GM23338 (cell line): ENCODE measurements at regions not wholly inside any gene's neighbourhood (a gene's known extent, or its start where the extent isn't known, plus 50 kb on each side); places are given as distances from the start of the nearest gene placed in this dataset.

Experiments
- ATAC-seq: fragments of 200-7000 bp; cut with Tn5 transposase; 3 replicates; pipeline ENCODE4 v1.9.1; 2020
- DNase-seq: peaks from one replicate; pipeline ENCODE4 v3.0.0-alpha.2; 2015; ENCODE audit warnings: low spot score
- H2AFZ ChIP-seq: fragments of 200-600 bp; sonication (generic); 2 replicates; pipeline ENCODE4 v1.8.0; 2016; ENCODE audit warnings: antibody characterized with exemption, mild to moderate bottlenecking, moderate library complexity
- H3F3A ChIP-seq: fragments of 200-600 bp; sonication (generic); replicated peaks from 2 replicates; pipeline ENCODE4 v1.8.0; 2017; ENCODE audit warnings: antibody characterized with exemption, mixed run types, low read depth
- H3K27ac ChIP-seq: fragments of 200-600 bp; sonication (generic); 2 replicates; pipeline ENCODE4 v1.6.1; 2016; ENCODE audit warnings: low read depth
- H3K27me3 ChIP-seq: fragments of 200-600 bp; sonication (generic); 2 replicates; pipeline ENCODE4 v1.8.0; 2016; ENCODE audit warnings: mild to moderate bottlenecking, mixed run types, moderate library complexity; ENCODE audit not compliant: insufficient read depth
- H3K36me3 ChIP-seq: fragments of 200-600 bp; sonication (generic); 2 replicates; pipeline ENCODE4 v1.8.0; 2016; ENCODE audit warnings: mild to moderate bottlenecking; ENCODE audit not compliant: insufficient read depth
- H3K4me1 ChIP-seq: fragments of 200-600 bp; sonication (generic); 2 replicates; pipeline ENCODE4 v1.8.0; 2016; ENCODE audit warnings: mild to moderate bottlenecking, moderate library complexity; ENCODE audit not compliant: insufficient read depth
- H3K4me2 ChIP-seq: fragments of 200-600 bp; sonication (generic); 2 replicates; pipeline ENCODE4 v1.7.1; 2017; ENCODE audit warnings: mixed run types
- H3K4me3 ChIP-seq: fragments of 200-600 bp; sonication (generic); 2 replicates; pipeline ENCODE4 v1.6.1; 2016; ENCODE audit warnings: mixed run types
- H3K79me2 ChIP-seq: fragments of 200-600 bp; sonication (generic); replicated peaks from 2 replicates; pipeline ENCODE4 v1.8.0; 2017; ENCODE audit warnings: mild to moderate bottlenecking; ENCODE audit not compliant: insufficient read depth
- H3K9me2 ChIP-seq: fragments of 200-600 bp; sonication (generic); 2 replicates; pipeline ENCODE4 v1.8.0; 2017; ENCODE audit not compliant: insufficient read depth
- H4K20me1 ChIP-seq: fragments of 200-600 bp; sonication (generic); replicated peaks from 2 replicates; pipeline ENCODE4 v1.8.0; 2017; ENCODE audit warnings: mild to moderate bottlenecking; ENCODE audit not compliant: insufficient read depth
- H3K27ac Mint-ChIP-seq: 2 replicates; pipeline ENCODE4 v1.8.0; 2020; ENCODE audit warnings: inconsistent platforms, mild to moderate bottlenecking, moderate library complexity, mixed read lengths
- H3K27me3 Mint-ChIP-seq: 3 replicates; pipeline ENCODE4 v1.8.0; 2022; ENCODE audit warnings: low read depth, mild to moderate bottlenecking, moderate library complexity, mixed read lengths, inconsistent platforms; ENCODE audit not compliant: insufficient read depth, poor library complexity
- H3K36me3 Mint-ChIP-seq: 3 replicates; pipeline ENCODE4 v1.8.0; 2021; ENCODE audit warnings: low read depth, mild to moderate bottlenecking, inconsistent platforms, moderate library complexity, mixed read lengths
- H3K4me1 Mint-ChIP-seq: 3 replicates; pipeline ENCODE4 v1.8.0; 2020; ENCODE audit warnings: mild to moderate bottlenecking, inconsistent platforms, mixed read lengths
- H3K4me3 Mint-ChIP-seq: 3 replicates; pipeline ENCODE4 v1.8.0; 2021; ENCODE audit warnings: moderate library complexity, mild to moderate bottlenecking, inconsistent platforms, mixed read lengths
- H3K9me3 Mint-ChIP-seq: 3 replicates; pipeline ENCODE4 v1.8.0; 2020; ENCODE audit warnings: moderate library complexity, mild to moderate bottlenecking, inconsistent platforms, mixed read lengths
- EZH2phosphoT487 ChIP-seq: fragments of 200-600 bp; sonication (generic); IDR thresholded peaks from one replicate; pipeline ENCODE4 v1.8.1; 2018; ENCODE audit warnings: antibody characterized with exemption; ENCODE audit not compliant: unreplicated experiment
- ZNF331 ChIP-seq: fragments of 250-450 bp; sonication (Bioruptor Pico); IDR thresholded peaks from 2 replicates; pipeline ENCODE4 v1.5.0; 2020; ENCODE audit warnings: low read depth, mild to moderate bottlenecking, moderate library complexity
- TF ChIP-seq, protein P1 (sequence below), 2 experiments: fragments of 200-600 bp in 1 of 2; sonication (generic) in 1 of 2; conservative IDR thresholded peaks; 2 replicates each; pipeline versions ENCODE4 v1.5.1 to v1.6.1; 2016 to 2017; ENCODE audit warnings: antibody characterized with exemption in 2 of 2, low read depth in 2 of 2, mild to moderate bottlenecking in 2 of 2, moderate library complexity in 1 of 2
- TF ChIP-seq, protein P2 (sequence below): fragments of 250-450 bp; sonication (Bioruptor Pico); IDR thresholded peaks from 2 replicates; pipeline ENCODE4 v1.5.0; 2020; ENCODE audit warnings: mild to moderate bottlenecking, moderate library complexity

DNA sequence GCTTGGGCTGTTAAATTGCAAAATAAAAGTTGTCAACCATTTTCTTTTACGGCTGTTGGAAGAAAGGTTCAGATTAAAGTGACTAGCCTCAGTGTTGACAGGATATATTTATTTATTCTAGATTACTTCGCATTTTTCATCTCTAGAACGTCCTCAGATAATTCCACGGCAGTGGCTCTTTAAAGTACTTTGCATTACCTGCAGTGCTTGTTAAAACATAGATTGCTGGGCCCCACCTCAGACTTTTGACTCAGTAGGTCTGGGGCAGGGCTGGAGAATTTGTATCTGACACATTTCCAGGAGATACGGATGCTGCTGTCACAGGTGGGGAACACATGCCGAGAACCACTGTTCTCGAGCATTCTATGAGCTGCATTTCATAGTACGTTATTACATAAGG lies 292.7 kb downstream of the EDEM1 start:
- H4K20me1 ChIP-seq = no peaks in the 10 kb centered on the region

More for the DNA sequence above, 292.7 kb downstream of the EDEM1 start:
- no peak overlapping the region for H3K4me3 ChIP-seq
- H3K4me1 ChIP-seq = no peaks in the 10 kb centered on the region
- H3K36me3 ChIP-seq = 0 out of 2 replicates have a peak, but pooled peaks cover 5% of the 10 kb centered on the region
- H2AFZ ChIP-seq = no peak overlapping the region
- peaks cover 77% of the 10 kb centered on the region for H3K9me3 Mint-ChIP-seq
- no peak overlapping the region for H3K27ac Mint-ChIP-seq
- no peak overlapping the region for H3K4me3 Mint-ChIP-seq
- H3F3A ChIP-seq = no peaks in the 10 kb centered on the region
- no peaks in the 10 kb centered on the region for H3K4me1 Mint-ChIP-seq
- H3K9me2 ChIP-seq = no peaks in the 10 kb centered on the region
- no peaks in the 10 kb centered on the region for H3K27me3 ChIP-seq
- no peaks in the 10 kb centered on the region for H3K79me2 ChIP-seq
- H3K4me2 ChIP-seq = no peak overlapping the region
- ATAC-seq (no peak), DNase-seq (no peak)
- H3K27ac ChIP-seq = no peak overlapping the region
- peaks cover 4% of the 10 kb centered on the region; the same call in 1 of the 3 replicates for H3K36me3 Mint-ChIP-seq
- TF ChIP-seq, protein P1, sequence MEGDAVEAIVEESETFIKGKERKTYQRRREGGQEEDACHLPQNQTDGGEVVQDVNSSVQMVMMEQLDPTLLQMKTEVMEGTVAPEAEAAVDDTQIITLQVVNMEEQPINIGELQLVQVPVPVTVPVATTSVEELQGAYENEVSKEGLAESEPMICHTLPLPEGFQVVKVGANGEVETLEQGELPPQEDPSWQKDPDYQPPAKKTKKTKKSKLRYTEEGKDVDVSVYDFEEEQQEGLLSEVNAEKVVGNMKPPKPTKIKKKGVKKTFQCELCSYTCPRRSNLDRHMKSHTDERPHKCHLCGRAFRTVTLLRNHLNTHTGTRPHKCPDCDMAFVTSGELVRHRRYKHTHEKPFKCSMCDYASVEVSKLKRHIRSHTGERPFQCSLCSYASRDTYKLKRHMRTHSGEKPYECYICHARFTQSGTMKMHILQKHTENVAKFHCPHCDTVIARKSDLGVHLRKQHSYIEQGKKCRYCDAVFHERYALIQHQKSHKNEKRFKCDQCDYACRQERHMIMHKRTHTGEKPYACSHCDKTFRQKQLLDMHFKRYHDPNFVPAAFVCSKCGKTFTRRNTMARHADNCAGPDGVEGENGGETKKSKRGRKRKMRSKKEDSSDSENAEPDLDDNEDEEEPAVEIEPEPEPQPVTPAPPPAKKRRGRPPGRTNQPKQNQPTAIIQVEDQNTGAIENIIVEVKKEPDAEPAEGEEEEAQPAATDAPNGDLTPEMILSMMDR (conservative IDR thresholded peaks at IDR 0.05; ENCODE audit: low read depth in 2 of 2) = no peak
- TF ChIP-seq EZH2phosphoT487 (no peak), ZNF331 (CRISPR knock-in tag) (no peak)
- TF ChIP-seq, protein P2, sequence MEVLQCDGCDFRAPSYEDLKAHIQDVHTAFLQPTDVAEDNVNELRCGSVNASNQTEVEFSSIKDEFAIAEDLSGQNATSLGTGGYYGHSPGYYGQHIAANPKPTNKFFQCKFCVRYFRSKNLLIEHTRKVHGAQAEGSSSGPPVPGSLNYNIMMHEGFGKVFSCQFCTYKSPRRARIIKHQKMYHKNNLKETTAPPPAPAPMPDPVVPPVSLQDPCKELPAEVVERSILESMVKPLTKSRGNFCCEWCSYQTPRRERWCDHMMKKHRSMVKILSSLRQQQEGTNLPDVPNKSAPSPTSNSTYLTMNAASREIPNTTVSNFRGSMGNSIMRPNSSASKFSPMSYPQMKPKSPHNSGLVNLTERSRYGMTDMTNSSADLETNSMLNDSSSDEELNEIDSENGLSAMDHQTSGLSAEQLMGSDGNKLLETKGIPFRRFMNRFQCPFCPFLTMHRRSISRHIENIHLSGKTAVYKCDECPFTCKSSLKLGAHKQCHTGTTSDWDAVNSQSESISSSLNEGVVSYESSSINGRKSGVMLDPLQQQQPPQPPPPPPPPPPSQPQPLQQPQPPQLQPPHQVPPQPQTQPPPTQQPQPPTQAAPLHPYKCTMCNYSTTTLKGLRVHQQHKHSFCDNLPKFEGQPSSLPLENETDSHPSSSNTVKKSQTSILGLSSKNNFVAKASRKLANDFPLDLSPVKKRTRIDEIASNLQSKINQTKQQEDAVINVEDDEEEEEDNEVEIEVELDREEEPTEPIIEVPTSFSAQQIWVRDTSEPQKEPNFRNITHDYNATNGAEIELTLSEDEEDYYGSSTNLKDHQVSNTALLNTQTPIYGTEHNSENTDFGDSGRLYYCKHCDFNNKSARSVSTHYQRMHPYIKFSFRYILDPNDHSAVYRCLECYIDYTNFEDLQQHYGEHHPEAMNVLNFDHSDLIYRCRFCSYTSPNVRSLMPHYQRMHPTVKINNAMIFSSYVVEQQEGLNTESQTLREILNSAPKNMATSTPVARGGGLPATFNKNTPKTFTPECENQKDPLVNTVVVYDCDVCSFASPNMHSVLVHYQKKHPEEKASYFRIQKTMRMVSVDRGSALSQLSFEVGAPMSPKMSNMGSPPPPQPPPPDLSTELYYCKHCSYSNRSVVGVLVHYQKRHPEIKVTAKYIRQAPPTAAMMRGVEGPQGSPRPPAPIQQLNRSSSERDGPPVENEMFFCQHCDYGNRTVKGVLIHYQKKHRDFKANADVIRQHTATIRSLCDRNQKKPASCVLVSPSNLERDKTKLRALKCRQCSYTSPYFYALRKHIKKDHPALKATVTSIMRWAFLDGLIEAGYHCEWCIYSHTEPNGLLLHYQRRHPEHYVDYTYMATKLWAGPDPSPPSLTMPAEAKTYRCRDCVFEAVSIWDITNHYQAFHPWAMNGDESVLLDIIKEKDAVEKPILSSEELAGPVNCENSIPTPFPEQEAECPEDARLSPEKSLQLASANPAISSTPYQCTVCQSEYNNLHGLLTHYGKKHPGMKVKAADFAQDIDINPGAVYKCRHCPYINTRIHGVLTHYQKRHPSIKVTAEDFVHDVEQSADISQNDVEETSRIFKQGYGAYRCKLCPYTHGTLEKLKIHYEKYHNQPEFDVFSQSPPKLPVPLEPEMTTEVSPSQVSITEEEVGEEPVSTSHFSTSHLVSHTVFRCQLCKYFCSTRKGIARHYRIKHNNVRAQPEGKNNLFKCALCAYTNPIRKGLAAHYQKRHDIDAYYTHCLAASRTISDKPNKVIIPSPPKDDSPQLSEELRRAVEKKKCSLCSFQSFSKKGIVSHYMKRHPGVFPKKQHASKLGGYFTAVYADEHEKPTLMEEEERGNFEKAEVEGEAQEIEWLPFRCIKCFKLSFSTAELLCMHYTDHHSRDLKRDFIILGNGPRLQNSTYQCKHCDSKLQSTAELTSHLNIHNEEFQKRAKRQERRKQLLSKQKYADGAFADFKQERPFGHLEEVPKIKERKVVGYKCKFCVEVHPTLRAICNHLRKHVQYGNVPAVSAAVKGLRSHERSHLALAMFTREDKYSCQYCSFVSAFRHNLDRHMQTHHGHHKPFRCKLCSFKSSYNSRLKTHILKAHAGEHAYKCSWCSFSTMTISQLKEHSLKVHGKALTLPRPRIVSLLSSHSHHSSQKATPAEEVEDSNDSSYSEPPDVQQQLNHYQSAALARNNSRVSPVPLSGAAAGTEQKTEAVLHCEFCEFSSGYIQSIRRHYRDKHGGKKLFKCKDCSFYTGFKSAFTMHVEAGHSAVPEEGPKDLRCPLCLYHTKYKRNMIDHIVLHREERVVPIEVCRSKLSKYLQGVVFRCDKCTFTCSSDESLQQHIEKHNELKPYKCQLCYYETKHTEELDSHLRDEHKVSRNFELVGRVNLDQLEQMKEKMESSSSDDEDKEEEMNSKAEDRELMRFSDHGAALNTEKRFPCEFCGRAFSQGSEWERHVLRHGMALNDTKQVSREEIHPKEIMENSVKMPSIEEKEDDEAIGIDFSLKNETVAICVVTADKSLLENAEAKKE (CRISPR knock-in tag) = no peak
- H3K27me3 Mint-ChIP-seq = peaks cover 5% of the 10 kb centered on the region
